ENCODE measurements at regions not wholly inside any gene's neighbourhood (a gene's known extent, or its start where the extent isn't known, plus 50 kb on each side); places are given as distances from the start of the nearest gene placed in this dataset.
"Not testable (repeated sequence)": the region's sequence is repeated elsewhere in the genome, so short reads cannot be mapped to it uniquely, and the experiment has no call there.

DNA sequence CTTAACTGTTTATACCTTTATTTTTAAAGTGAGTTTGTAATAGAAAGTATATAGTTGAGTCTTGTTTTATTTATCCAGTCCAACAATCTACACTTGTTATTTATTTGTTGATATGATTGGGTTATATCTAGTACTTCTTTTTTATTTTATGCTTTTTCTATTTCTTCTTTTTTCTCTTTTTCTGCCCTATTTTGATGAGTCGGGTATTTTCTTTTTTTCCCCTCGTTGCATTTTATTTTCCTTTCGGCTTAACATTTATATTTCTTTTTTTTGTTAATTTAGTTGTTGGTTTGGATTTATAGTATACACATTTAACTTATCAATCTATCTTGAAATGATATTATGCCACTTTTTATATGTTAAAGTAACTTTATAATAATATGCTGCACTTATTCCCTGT is 111.7 kb upstream of the IZUMO3 start:
- no peaks in the 10 kb centered on the region for H3K79me2 ChIP-seq (ENCODE audit: control insufficient read depth, insufficient read depth, low read length)
- no peak overlapping the region for H3K4me3 ChIP-seq (replicated peaks in 1 of 4; ENCODE audit: control extremely low read depth in 1 of 4, insufficient read depth in 1 of 4, low read depth in 3 of 4, low read length in 4 of 4)
- TF ChIP-seq, protein P1, sequence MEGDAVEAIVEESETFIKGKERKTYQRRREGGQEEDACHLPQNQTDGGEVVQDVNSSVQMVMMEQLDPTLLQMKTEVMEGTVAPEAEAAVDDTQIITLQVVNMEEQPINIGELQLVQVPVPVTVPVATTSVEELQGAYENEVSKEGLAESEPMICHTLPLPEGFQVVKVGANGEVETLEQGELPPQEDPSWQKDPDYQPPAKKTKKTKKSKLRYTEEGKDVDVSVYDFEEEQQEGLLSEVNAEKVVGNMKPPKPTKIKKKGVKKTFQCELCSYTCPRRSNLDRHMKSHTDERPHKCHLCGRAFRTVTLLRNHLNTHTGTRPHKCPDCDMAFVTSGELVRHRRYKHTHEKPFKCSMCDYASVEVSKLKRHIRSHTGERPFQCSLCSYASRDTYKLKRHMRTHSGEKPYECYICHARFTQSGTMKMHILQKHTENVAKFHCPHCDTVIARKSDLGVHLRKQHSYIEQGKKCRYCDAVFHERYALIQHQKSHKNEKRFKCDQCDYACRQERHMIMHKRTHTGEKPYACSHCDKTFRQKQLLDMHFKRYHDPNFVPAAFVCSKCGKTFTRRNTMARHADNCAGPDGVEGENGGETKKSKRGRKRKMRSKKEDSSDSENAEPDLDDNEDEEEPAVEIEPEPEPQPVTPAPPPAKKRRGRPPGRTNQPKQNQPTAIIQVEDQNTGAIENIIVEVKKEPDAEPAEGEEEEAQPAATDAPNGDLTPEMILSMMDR (conservative IDR thresholded peaks at IDR 0.05 in 1 of 2, IDR thresholded peaks at IDR 0.05 in 1 of 2; ENCODE audit: low read depth in 1 of 2, low read length in 2 of 2), result no peak
- TF ChIP-seq EZH2 (IDR thresholded peaks at IDR 0.05; ENCODE audit: low read length, missing control alignments), result no peak
- no peak overlapping the region for H3K27ac ChIP-seq (ENCODE audit: insufficient read depth, low read length)
- H3K27me3 ChIP-seq (ENCODE audit: control insufficient read depth, insufficient read depth, low read length), result no peaks in the 10 kb centered on the region
- H3K9ac ChIP-seq (ENCODE audit: insufficient read depth, low read length), result no peak overlapping the region
- H4K20me1 ChIP-seq (ENCODE audit: control insufficient read depth, extremely low read depth, insufficient read depth, low read length), result no peaks in the 10 kb centered on the region
- no peak for DNase-seq (ENCODE audit: low read depth in 2 of 2)
- H3K9me3 ChIP-seq (ENCODE audit: control insufficient read depth, insufficient read depth, low read depth, low read length), result no peaks in the 10 kb centered on the region
- H3K4me1 ChIP-seq (ENCODE audit: control insufficient read depth, extremely low read depth, insufficient read depth, low read length), result no peaks in the 10 kb centered on the region
- no peak overlapping the region for H2AFZ ChIP-seq (ENCODE audit: low read length)
- H3K4me2 ChIP-seq (ENCODE audit: extremely low read depth, insufficient read depth, low read length), result no peak overlapping the region
- no peaks in the 10 kb centered on the region for H3K36me3 ChIP-seq (ENCODE audit: control insufficient read depth, insufficient read depth, low read length)

DNA sequence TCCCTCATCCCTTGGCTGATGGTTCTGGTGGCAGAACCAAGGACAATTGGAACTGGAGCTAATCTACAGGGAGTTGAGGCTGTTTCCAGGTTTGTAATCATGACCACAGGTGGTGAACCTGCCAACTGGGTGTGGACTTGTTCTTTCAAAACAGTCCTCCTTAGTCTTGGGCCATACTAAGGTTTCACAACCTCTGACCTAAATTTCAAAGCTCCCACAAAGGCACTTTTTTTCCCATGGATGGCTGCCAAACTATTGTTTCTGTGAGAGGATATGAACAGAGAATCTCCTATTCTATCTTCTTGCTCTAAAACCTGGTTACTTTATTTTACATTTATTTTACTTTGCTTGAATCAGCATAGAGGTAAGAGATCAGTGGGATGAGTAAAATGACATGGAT is 106.5 kb upstream of the IZUMO3 start:
- H2AFZ ChIP-seq (ENCODE audit: low read length), result no peak overlapping the region
- TF ChIP-seq, protein P1 (conservative IDR thresholded peaks at IDR 0.05 in 1 of 2, IDR thresholded peaks at IDR 0.05 in 1 of 2; ENCODE audit: low read depth in 1 of 2, low read length in 2 of 2), result no peak
- TF ChIP-seq EZH2 (IDR thresholded peaks at IDR 0.05; ENCODE audit: low read length, missing control alignments), result no peak
- no peak overlapping the region for H3K27ac ChIP-seq (ENCODE audit: insufficient read depth, low read length)
- no peaks in the 10 kb centered on the region for H3K79me2 ChIP-seq (ENCODE audit: control insufficient read depth, insufficient read depth, low read length)
- H3K9ac ChIP-seq (ENCODE audit: insufficient read depth, low read length), result no peak overlapping the region
- H3K4me2 ChIP-seq (ENCODE audit: extremely low read depth, insufficient read depth, low read length), result no peak overlapping the region
- no peaks in the 10 kb centered on the region for H3K36me3 ChIP-seq (ENCODE audit: control insufficient read depth, insufficient read depth, low read length)
- no peaks in the 10 kb centered on the region for H3K27me3 ChIP-seq (ENCODE audit: control insufficient read depth, insufficient read depth, low read length)
- no peaks in the 10 kb centered on the region for H3K4me1 ChIP-seq (ENCODE audit: control insufficient read depth, extremely low read depth, insufficient read depth, low read length)
- no peaks in the 10 kb centered on the region for H4K20me1 ChIP-seq (ENCODE audit: control insufficient read depth, extremely low read depth, insufficient read depth, low read length)
- H3K4me3 ChIP-seq (replicated peaks in 1 of 4; ENCODE audit: control extremely low read depth in 1 of 4, insufficient read depth in 1 of 4, low read depth in 3 of 4, low read length in 4 of 4), result no peak overlapping the region
- DNase-seq (ENCODE audit: low read depth in 2 of 2), result no peak
- no peaks in the 10 kb centered on the region for H3K9me3 ChIP-seq (ENCODE audit: control insufficient read depth, insufficient read depth, low read depth, low read length)

DNA sequence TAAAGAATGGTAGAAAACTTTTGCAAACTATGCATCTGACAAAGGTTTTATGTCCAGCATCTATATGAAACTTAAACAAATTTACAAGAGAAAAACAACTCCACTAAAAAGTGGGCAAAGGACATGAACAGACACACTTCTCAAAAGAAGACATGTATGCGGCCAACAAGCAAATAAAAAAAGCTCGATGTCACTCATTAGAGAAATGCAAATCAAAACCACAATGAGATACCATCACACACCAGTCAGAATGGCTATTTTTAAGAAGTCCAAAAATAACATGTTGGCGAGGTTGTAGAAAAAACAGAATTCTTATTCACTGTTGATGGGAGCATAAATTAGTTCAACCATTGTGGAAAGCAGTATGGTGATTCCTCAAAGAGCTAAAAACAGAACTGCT is 83.1 kb upstream of the IZUMO3 start:
- H3K27ac ChIP-seq (ENCODE audit: insufficient read depth, low read length); H4K20me1 ChIP-seq (ENCODE audit: control insufficient read depth, extremely low read depth, insufficient read depth, low read length); H2AFZ ChIP-seq (ENCODE audit: low read length); H3K4me2 ChIP-seq (ENCODE audit: extremely low read depth, insufficient read depth, low read length); H3K79me2 ChIP-seq (ENCODE audit: control insufficient read depth, insufficient read depth, low read length); H3K36me3 ChIP-seq (ENCODE audit: control insufficient read depth, insufficient read depth, low read length); H3K4me1 ChIP-seq (ENCODE audit: control insufficient read depth, extremely low read depth, insufficient read depth, low read length); H3K9me3 ChIP-seq (ENCODE audit: control insufficient read depth, insufficient read depth, low read depth, low read length); H3K27me3 ChIP-seq (ENCODE audit: control insufficient read depth, insufficient read depth, low read length); H3K4me3 ChIP-seq (replicated peaks in 1 of 4; ENCODE audit: control extremely low read depth in 1 of 4, insufficient read depth in 1 of 4, low read depth in 3 of 4, low read length in 4 of 4); DNase-seq (ENCODE audit: low read depth in 2 of 2); H3K9ac ChIP-seq (ENCODE audit: insufficient read depth, low read length): not testable (repeated sequence)

DNA sequence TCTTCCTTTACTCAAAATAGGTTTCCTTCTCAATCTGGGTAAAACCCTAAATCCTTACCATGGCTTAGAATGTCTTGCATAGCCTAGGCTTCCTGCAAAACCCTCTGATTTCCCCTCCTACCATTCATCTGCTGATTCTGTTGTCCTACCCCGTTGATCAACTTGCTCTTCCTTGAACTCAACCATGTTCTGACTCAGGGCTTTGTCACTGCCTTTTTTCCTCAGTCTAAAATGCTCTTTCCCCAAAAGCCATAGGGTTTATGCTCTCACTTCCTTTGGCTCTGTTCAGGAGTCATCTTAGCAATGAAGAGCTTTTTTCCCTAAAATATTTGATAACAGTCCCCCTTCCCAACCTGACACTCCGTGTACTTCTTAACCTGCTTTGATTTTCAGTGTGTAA is 79.4 kb upstream of the IZUMO3 start:
- DNase-seq (ENCODE audit: low read depth in 2 of 2), result no peak
- H3K36me3 ChIP-seq (ENCODE audit: control insufficient read depth, insufficient read depth, low read length), result no peaks in the 10 kb centered on the region
- H3K9ac ChIP-seq (ENCODE audit: insufficient read depth, low read length), result no peak overlapping the region

More for the DNA sequence above, 79.4 kb upstream of the IZUMO3 start:
- Histone ChIP-seq H3K9me3 (ENCODE audit: control insufficient read depth, insufficient read depth, low read depth, low read length) (no peaks in the 10 kb centered on the region), H3K4me1 (ENCODE audit: control insufficient read depth, extremely low read depth, insufficient read depth, low read length) (no peaks in the 10 kb centered on the region), H3K4me2 (ENCODE audit: extremely low read depth, insufficient read depth, low read length) (no peak overlapping the region), H3K4me3 (replicated peaks in 1 of 4; ENCODE audit: control extremely low read depth in 1 of 4, insufficient read depth in 1 of 4, low read depth in 3 of 4, low read length in 4 of 4) (no peak overlapping the region), H4K20me1 (ENCODE audit: control insufficient read depth, extremely low read depth, insufficient read depth, low read length) (no peaks in the 10 kb centered on the region), H3K27ac (ENCODE audit: insufficient read depth, low read length) (no peak overlapping the region), H3K79me2 (ENCODE audit: control insufficient read depth, insufficient read depth, low read length) (no peaks in the 10 kb centered on the region), H2AFZ (ENCODE audit: low read length) (no peak overlapping the region), H3K27me3 (ENCODE audit: control insufficient read depth, insufficient read depth, low read length) (no peaks in the 10 kb centered on the region)
- no peak for TF ChIP-seq EZH2 (IDR thresholded peaks at IDR 0.05; ENCODE audit: low read length, missing control alignments)
- TF ChIP-seq, protein P1 (conservative IDR thresholded peaks at IDR 0.05 in 1 of 2, IDR thresholded peaks at IDR 0.05 in 1 of 2; ENCODE audit: low read depth in 1 of 2, low read length in 2 of 2), result no peak
